Endothelial cell of umbilical vein (primary cell): ENCODE measurements at regions not wholly inside any gene's neighbourhood (a gene's known extent, or its start where the extent isn't known, plus 50 kb on each side); places are given as distances from the start of the nearest gene placed in this dataset.

Source experiments
- BruUV-seq: library from RNA; stranded (reverse); fragments of 400-500 nt; replicated peaks from 2 replicates; lab custom pipeline; 2021; lab: Mats Ljungman, UMichigan
- CTCF ChIA-PET: fragments of 300-600, 350-600 bp; sonication (Branson Sonifier 250); formaldehyde crosslinking; loops from one replicate; lab custom pipeline; 2021; ENCODE audit warnings: antibody characterized with exemption, inconsistent platforms; lab: Charles Lee
- POLR2A ChIA-PET: fragments of 300-600, 350-600 bp; sonication (Branson Sonifier 250); formaldehyde crosslinking; loops from one replicate; lab custom pipeline; 2021; ENCODE audit warnings: antibody characterized with exemption, inconsistent platforms; lab: Charles Lee
- DNase-seq: peaks from one replicate; pipeline ENCODE4 v3.0.0-alpha.2; 2011; ENCODE audit warnings: low read depth, low spot score
- FAIRE-seq: peaks from 2 replicates; lab custom pipeline; 2011; peaks lifted over from hg19 to GRCh38; lab: Jason Lieb, UNC
- H2AFZ ChIP-seq: 2 replicates; pipeline ENCODE4 v1.6.0; 2012; ENCODE audit warnings: low read depth, low read length, control low read depth, inconsistent platforms
- H3K27ac ChIP-seq: 2 replicates; pipeline ENCODE4 v1.5.1; 2011; ENCODE audit warnings: low read depth, mild to moderate bottlenecking, control low read depth, low read length, moderate library complexity; ENCODE audit not compliant: insufficient read depth
- H3K27me3 ChIP-seq, 2 experiments: 2 replicates each; pipeline versions ENCODE4 v1.6.0 to v1.6.1; 2011; ENCODE audit warnings: low read length in 2 of 2, mixed read lengths in 1 of 2; ENCODE audit not compliant: control insufficient read depth in 2 of 2, insufficient read depth in 2 of 2
- H3K36me3 ChIP-seq, 2 experiments: 2 replicates in 1 of 2; 3 replicates in 1 of 2; pipeline ENCODE4 v1.5.1; 2011; ENCODE audit warnings: low read length in 2 of 2, mild to moderate bottlenecking in 1 of 2, moderate library complexity in 1 of 2; ENCODE audit not compliant: control insufficient read depth in 2 of 2, insufficient read depth in 2 of 2; ENCODE audit errors: extremely low read depth in 1 of 2
- H3K4me1 ChIP-seq: 3 replicates; pipeline ENCODE4 v1.5.1; 2011; ENCODE audit warnings: mild to moderate bottlenecking, low read length; ENCODE audit not compliant: control insufficient read depth, insufficient read depth; ENCODE audit errors: extremely low read depth
- H3K4me2 ChIP-seq: 2 replicates; pipeline ENCODE4 v1.6.1; 2011; ENCODE audit warnings: low read length, control low read depth, mixed read lengths; ENCODE audit not compliant: insufficient read depth
- H3K4me3 ChIP-seq, 3 experiments: fragments of 200-600 bp in 1 of 3; sonication (generic), shearing (Covaris generic) in 1 of 3; replicated peaks in 1 of 3; 2 replicates each; pipeline ENCODE4 v1.5.1; 2011 to 2016; ENCODE audit warnings: control low read depth in 3 of 3, low read length in 3 of 3, mild to moderate bottlenecking in 2 of 3, inconsistent platforms in 1 of 3, low read depth in 1 of 3, moderate library complexity in 1 of 3; ENCODE audit not compliant: insufficient read depth in 1 of 3
- H3K79me2 ChIP-seq: 2 replicates; pipeline ENCODE4 v1.6.0; 2012; ENCODE audit warnings: low read length, inconsistent platforms; ENCODE audit not compliant: control insufficient read depth, insufficient read depth
- H3K9ac ChIP-seq: replicated peaks from 2 replicates; pipeline ENCODE3; 2011; ENCODE audit warnings: low read length, control low read depth; ENCODE audit not compliant: insufficient read depth; ENCODE audit errors: extremely low read depth
- H3K9me1 ChIP-seq: replicated peaks from 3 replicates; pipeline ENCODE4 v1.6.0; 2011; ENCODE audit warnings: mild to moderate bottlenecking, low read length; ENCODE audit not compliant: control insufficient read depth, insufficient read depth; ENCODE audit errors: extremely low read depth
- H3K9me3 ChIP-seq: replicated peaks from 2 replicates; pipeline ENCODE4 v1.5.1; 2012; ENCODE audit warnings: low read length, inconsistent platforms; ENCODE audit not compliant: control insufficient read depth, insufficient read depth
- H4K20me1 ChIP-seq: replicated peaks from 2 replicates; pipeline ENCODE3; 2011; ENCODE audit warnings: mild to moderate bottlenecking, low read length; ENCODE audit not compliant: control insufficient read depth, insufficient read depth; ENCODE audit errors: extremely low read depth
- EZH2 ChIP-seq: IDR thresholded peaks from 2 replicates; pipeline ENCODE4 v1.6.1; 2012; ENCODE audit warnings: borderline replicate concordance, low read depth, mild to moderate bottlenecking, moderate library complexity, low read length, inconsistent platforms; ENCODE audit not compliant: severe bottlenecking
- FOS ChIP-seq: IDR thresholded peaks from 2 replicates; pipeline ENCODE4 v1.6.1; 2011; ENCODE audit warnings: mild to moderate bottlenecking, low read length, moderate library complexity, borderline replicate concordance; ENCODE audit not compliant: insufficient read depth
- GATA2 ChIP-seq: IDR thresholded peaks from 2 replicates; pipeline ENCODE4 v1.7.0; 2011; ENCODE audit warnings: low read depth, mild to moderate bottlenecking, moderate library complexity, mixed read lengths, low read length; ENCODE audit not compliant: insufficient read length, insufficient read depth
- JUN ChIP-seq: IDR thresholded peaks from 2 replicates; pipeline ENCODE4 v1.6.1; 2011; ENCODE audit warnings: borderline replicate concordance, low read depth; ENCODE audit not compliant: insufficient read length, insufficient read depth
- MYC ChIP-seq: IDR thresholded peaks from one replicate; pipeline ENCODE4 v1.6.1; 2011; ENCODE audit warnings: mild to moderate bottlenecking, low read depth, low read length
- POLR2A ChIP-seq: IDR thresholded peaks from 2 replicates; pipeline ENCODE4 v1.6.1; 2012; ENCODE audit warnings: low read depth, mild to moderate bottlenecking, control low read depth, low read length
- POLR2AphosphoS5 ChIP-seq: IDR thresholded peaks from 2 replicates; pipeline ENCODE4 v1.6.1; 2012; ENCODE audit warnings: low read depth, mild to moderate bottlenecking, control low read depth, low read length, moderate library complexity; ENCODE audit not compliant: insufficient read depth
- dilution Hi-C: fragments of 300-500 bp; cut with MboI; formaldehyde crosslinking; loops from one replicate; pipeline ENCODE4 v1.15.0; 2019; ENCODE audit warnings: low sequenced_read_pairs; ENCODE audit not compliant: extremely low pct_ligation_motif_present
- intact Hi-C: fragments of 100-400 bp; cut with micrococcal nuclease; formaldehyde crosslinking; loops from one replicate; pipeline ENCODE4 v1.10.0; 2022
- TF ChIP-seq, protein P1 (sequence below): IDR thresholded peaks from 2 replicates; pipeline ENCODE4 v1.6.1; 2011; ENCODE audit not compliant: insufficient read depth, insufficient read length
- TF ChIP-seq, protein P2 (sequence below), 2 donors: IDR thresholded peaks; 1 replicate in 1 of 2; 2 replicates in 1 of 2; pipeline ENCODE4 v1.5.1; 2011; ENCODE audit warnings: low read length in 2 of 2, mild to moderate bottlenecking in 2 of 2, moderate library complexity in 2 of 2, control low read depth in 1 of 2, inconsistent platforms in 1 of 2, low read depth in 1 of 2; ENCODE audit not compliant: insufficient read depth in 1 of 2; ENCODE audit errors: extremely low read depth in 1 of 2

DNA sequence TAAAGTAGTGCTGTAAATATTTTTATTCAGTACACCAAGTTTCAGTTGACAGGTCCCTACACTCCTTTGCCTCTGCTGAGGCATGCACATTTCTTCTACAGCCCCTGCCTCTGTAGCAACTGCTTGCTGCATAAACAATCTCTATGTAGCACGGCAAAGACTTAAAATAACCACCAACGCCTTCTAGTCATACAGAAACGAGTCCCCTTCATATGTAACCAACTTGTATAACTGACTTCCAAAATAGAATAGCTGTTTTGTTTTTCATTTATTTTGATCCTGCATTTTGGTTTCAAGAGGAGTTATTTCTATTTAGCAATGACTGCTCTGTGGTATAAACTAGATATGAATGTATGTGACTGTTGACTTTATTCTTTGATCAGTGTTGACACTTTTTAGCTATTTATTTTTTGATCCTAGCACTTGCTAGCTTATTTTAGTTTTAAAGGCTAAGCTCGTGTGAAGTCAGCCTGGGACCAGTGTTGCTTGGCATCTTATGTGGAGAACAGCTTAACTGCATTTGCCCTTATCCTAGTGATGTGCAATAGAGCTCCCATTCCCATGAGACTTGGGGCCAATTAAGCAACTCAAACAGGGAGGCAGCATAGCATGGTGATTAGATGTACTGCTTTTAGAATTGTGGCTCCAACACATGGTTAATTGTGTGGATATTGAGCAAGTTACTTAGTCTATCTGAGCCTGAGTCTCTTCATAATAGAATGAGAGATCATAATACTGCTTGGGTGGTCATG is 79.6 kb downstream of the HRH4 start:
- no peak for DNase-seq
- Histone ChIP-seq H3K4me1 (no peaks in the 10 kb centered on the region), H2AFZ (no peak overlapping the region), H3K9me3 (no peaks in the 10 kb centered on the region), H3K4me2 (no peak overlapping the region), H3K27ac (no peak overlapping the region), H3K9ac (no peak overlapping the region), H3K79me2 (no peaks in the 10 kb centered on the region), H4K20me1 (no peaks in the 10 kb centered on the region), H3K27me3 (peaks cover 29 to 30% of the 10 kb centered on the region in 2 experiments), H3K36me3 (no peaks in the 10 kb centered on the region), H3K4me3 (no peak overlapping the region), H3K9me1 (no peaks in the 10 kb centered on the region)
- no TSS peak for BruUV-seq
- intact Hi-C loops: loop anchor here (10.0 kb wide), 1 partner anchor 325 kb away; no protein-coding TSS in a partner anchor
- TF ChIP-seq POLR2AphosphoS5: no peak
- ChIA-PET CTCF (interaction anchor here (0.8 to 2.4 kb wide), 4 partner anchors 9 to 1357 kb away, joined by 3 to 8 read pairs (median 4); no protein-coding TSS in a partner anchor), POLR2A (no interaction called here)
- dilution Hi-C loops: no loop called here
- no peak for FAIRE-seq

DNA sequence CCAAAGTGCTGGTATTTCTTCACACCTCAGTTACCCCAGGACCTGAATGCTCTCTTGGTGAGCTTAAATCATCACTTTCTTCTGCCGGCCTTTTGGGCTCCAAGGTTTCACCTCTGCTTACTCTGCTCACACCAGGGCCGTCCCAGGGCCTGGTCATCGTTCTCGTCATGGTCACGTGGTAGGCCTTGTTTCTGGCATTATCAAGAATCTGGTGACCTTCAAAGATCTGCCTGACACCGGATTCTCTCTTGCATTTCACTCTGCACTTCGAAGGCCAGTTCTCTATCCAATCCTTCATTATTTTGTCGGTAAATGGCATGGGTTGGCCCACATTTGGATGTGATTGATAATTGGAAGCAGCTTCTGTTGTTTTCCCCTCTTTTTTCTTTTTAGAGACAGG is 80.5 kb downstream of the HRH4 start:
- H3K79me2 ChIP-seq: no peaks in the 10 kb centered on the region
- H3K4me1 ChIP-seq: no peaks in the 10 kb centered on the region
- no peaks in the 10 kb centered on the region for H3K9me3 ChIP-seq
- no peak for TF ChIP-seq FOS
- TF ChIP-seq, protein P1, sequence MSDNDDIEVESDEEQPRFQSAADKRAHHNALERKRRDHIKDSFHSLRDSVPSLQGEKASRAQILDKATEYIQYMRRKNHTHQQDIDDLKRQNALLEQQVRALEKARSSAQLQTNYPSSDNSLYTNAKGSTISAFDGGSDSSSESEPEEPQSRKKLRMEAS: no peak
- no peak for TF ChIP-seq GATA2
- TF ChIP-seq MYC: no peak
- no peak for TF ChIP-seq POLR2AphosphoS5
- no peak for TF ChIP-seq JUN
- no peak for TF ChIP-seq EZH2
- TF ChIP-seq, protein P2, sequence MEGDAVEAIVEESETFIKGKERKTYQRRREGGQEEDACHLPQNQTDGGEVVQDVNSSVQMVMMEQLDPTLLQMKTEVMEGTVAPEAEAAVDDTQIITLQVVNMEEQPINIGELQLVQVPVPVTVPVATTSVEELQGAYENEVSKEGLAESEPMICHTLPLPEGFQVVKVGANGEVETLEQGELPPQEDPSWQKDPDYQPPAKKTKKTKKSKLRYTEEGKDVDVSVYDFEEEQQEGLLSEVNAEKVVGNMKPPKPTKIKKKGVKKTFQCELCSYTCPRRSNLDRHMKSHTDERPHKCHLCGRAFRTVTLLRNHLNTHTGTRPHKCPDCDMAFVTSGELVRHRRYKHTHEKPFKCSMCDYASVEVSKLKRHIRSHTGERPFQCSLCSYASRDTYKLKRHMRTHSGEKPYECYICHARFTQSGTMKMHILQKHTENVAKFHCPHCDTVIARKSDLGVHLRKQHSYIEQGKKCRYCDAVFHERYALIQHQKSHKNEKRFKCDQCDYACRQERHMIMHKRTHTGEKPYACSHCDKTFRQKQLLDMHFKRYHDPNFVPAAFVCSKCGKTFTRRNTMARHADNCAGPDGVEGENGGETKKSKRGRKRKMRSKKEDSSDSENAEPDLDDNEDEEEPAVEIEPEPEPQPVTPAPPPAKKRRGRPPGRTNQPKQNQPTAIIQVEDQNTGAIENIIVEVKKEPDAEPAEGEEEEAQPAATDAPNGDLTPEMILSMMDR (IDR thresholded peaks at IDR 0.05; ENCODE audit: extremely low read depth in 1 of 2, insufficient read depth in 1 of 2, low read depth in 1 of 2, low read length in 2 of 2): no peak
- no peak for TF ChIP-seq POLR2A
- H3K9ac ChIP-seq: no peak overlapping the region
- peaks cover 26 to 28% of the 10 kb centered on the region in 2 experiments for H3K27me3 ChIP-seq
- CTCF ChIA-PET: interaction anchor here (1.7 to 2.4 kb wide), 2 partner anchors 52 to 181 kb away, joined by 6 to 8 read pairs; no protein-coding TSS in a partner anchor
- no peak for DNase-seq
- no peak overlapping the region for H3K4me2 ChIP-seq
- no peak overlapping the region for H2AFZ ChIP-seq
- no peaks in the 10 kb centered on the region for H4K20me1 ChIP-seq
- H3K36me3 ChIP-seq: no peaks in the 10 kb centered on the region
- dilution Hi-C loops: no loop called here
- H3K27ac ChIP-seq: no peak overlapping the region
- intact Hi-C loops: loop anchor here (10.0 kb wide), 1 partner anchor 324 kb away; no protein-coding TSS in a partner anchor
- FAIRE-seq: no peak
- H3K9me1 ChIP-seq: no peaks in the 10 kb centered on the region
- POLR2A ChIA-PET: no interaction called here
- no peak overlapping the region for H3K4me3 ChIP-seq
- no TSS peak for BruUV-seq
